Activated naive CD4-positive, alpha-beta T cell treated with anti-CD3 and anti-CD28 coated beads, Interleukin-2, amount 50 U/mL, for 24 hours (primary cell): ENCODE measurements at regions not wholly inside any gene's neighbourhood (a gene's known extent, or its start where the extent isn't known, plus 50 kb on each side); places are given as distances from the start of the nearest gene placed in this dataset.
"Not testable (repeated sequence)": the region's sequence is repeated elsewhere in the genome, so short reads cannot be mapped to it uniquely, and the experiment has no call there.

ENCODE experiments used
- H3K27ac Mint-ChIP-seq: one replicate; pipeline ENCODE4 v1.8.0; 2021; ENCODE audit warnings: mild to moderate bottlenecking, mixed read lengths
- H3K27me3 Mint-ChIP-seq: one replicate; pipeline ENCODE4 v1.8.0; 2021; ENCODE audit warnings: mixed read lengths
- H3K36me3 Mint-ChIP-seq: one replicate; pipeline ENCODE4 v1.8.0; 2021; ENCODE audit warnings: mixed read lengths
- H3K4me1 Mint-ChIP-seq: one replicate; pipeline ENCODE4 v1.8.0; 2021; ENCODE audit warnings: mixed read lengths
- H3K4me3 Mint-ChIP-seq: one replicate; pipeline ENCODE4 v1.8.0; 2021; ENCODE audit warnings: mild to moderate bottlenecking, mixed read lengths
- H3K9me3 Mint-ChIP-seq: one replicate; pipeline ENCODE4 v1.8.0; 2021; ENCODE audit warnings: mixed read lengths

DNA sequence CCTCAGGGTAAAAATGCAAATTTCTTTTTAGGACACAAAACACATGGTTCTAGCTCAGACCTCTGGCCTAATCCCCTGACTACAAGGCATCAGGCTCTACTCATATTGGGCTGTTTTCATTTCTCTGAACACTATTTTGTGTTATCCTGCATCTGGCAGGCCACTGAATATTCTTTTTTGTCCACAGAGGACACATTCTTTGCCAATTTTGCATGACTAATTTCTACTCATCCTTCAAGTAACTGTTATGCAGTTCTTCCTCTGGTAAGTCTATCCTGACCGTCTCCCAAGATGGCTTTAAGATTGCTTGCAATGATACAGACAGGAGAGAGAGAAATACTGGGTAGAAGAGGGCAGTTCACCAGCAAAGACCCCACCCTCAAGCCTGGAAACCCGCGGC lies 107.6 kb upstream of the RGPD4 start:
- H3K27ac Mint-ChIP-seq, result no peak overlapping the region
- H3K4me1 Mint-ChIP-seq, result no peaks in the 10 kb centered on the region
- no peak overlapping the region for H3K4me3 Mint-ChIP-seq
- H3K36me3 Mint-ChIP-seq, result no peaks in the 10 kb centered on the region
- H3K9me3 Mint-ChIP-seq, result no peaks in the 10 kb centered on the region
- peaks cover 1% of the 10 kb centered on the region for H3K27me3 Mint-ChIP-seq

GRCh38 chr2:107719836-107720235 lies 106.9 kb upstream of the RGPD4 start:
- H3K9me3 Mint-ChIP-seq, result peaks cover 1% of the 10 kb centered on the region
- no peak overlapping the region for H3K27ac Mint-ChIP-seq
- no peaks in the 10 kb centered on the region for H3K4me1 Mint-ChIP-seq
- H3K4me3 Mint-ChIP-seq, result no peak overlapping the region
- no peaks in the 10 kb centered on the region for H3K36me3 Mint-ChIP-seq
- peaks cover 1% of the 10 kb centered on the region for H3K27me3 Mint-ChIP-seq

GRCh38 chr2:107721178-107721577 lies 105.5 kb upstream of the RGPD4 start:
- Mint-ChIP-seq H3K27me3 (peaks cover 1% of the 10 kb centered on the region), H3K4me3 (no peak overlapping the region), H3K4me1 (no peaks in the 10 kb centered on the region), H3K27ac (no peak overlapping the region), H3K9me3 (peaks cover 5% of the 10 kb centered on the region), H3K36me3 (no peaks in the 10 kb centered on the region)

DNA sequence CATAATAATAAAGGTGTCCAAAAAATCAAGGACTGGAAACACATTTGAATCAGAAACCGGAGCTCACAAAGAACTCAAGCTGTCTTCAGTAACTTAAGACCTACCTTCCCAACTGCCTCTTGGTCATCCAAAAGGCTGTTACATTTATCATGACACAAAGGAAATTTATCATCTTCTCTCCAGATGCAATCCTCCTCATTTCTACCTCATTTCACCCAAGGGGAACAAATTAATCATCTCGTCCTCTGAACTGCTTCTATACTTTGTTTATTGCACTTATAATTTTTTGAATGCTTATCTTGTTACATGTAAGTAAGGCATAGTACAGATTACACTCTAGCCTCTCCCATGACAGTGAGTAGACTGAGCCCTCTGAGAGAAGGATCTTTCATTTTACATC lies 105.1 kb upstream of the RGPD4 start:
- Mint-ChIP-seq H3K9me3 (peaks cover 5% of the 10 kb centered on the region), H3K36me3 (no peaks in the 10 kb centered on the region), H3K4me1 (no peaks in the 10 kb centered on the region), H3K27ac (no peak overlapping the region), H3K4me3 (no peak overlapping the region), H3K27me3 (peaks cover 1% of the 10 kb centered on the region)

- not testable (repeated sequence) for H3K9me3 Mint-ChIP-seq, H3K4me3 Mint-ChIP-seq, H3K4me1 Mint-ChIP-seq, H3K36me3 Mint-ChIP-seq, H3K27ac Mint-ChIP-seq, H3K27me3 Mint-ChIP-seq
Measured at GRCh38 chr2:107725824-107726223, 100.9 kb upstream of the RGPD4 start.

DNA sequence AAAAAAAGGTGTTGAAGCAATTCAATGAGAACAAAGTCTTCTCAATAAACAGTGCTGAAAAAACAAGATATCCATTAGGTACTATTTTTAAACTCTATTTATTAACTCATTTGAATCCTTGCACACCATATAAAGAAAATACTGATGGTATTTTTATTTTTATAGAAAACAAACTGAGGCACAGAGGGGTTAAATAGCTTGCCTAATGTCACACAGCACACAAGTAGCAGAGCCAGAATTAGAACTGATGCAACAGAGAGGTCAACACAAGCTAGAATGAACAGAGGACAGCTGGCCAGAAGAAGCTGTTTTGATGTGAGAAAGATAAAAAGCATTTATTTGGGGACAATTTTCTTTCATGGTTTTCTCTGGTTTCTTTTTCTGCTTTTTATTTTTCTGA lies 99.4 kb upstream of the RGPD4 start:
- H3K27me3 Mint-ChIP-seq, result no peaks in the 10 kb centered on the region
- no peak overlapping the region for H3K4me3 Mint-ChIP-seq
- H3K4me1 Mint-ChIP-seq, result no peaks in the 10 kb centered on the region
- peaks cover 5% of the 10 kb centered on the region for H3K9me3 Mint-ChIP-seq
- H3K36me3 Mint-ChIP-seq, result no peaks in the 10 kb centered on the region
- no peak overlapping the region for H3K27ac Mint-ChIP-seq

DNA sequence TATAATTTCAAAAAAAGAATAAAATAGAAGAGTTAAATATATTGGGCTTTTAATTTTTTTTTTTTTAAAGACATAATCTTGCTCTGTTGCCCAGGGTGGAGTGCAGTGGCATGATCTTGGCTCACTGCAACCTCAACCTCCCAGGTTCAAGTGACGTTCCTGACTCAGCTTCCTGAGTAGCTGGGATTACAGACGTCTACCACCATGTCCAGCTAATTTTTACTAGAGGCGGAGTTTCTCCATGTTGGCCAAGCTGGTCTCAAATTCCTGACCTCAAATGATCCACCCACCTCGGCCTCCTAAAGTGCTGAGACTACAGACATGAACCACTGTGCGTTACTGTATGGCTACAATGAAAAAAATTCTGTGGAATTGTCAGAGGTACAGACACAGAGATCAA lies 98.1 kb upstream of the RGPD4 start:
- no peaks in the 10 kb centered on the region for H3K36me3 Mint-ChIP-seq
- no peak overlapping the region for H3K27ac Mint-ChIP-seq
- no peaks in the 10 kb centered on the region for H3K27me3 Mint-ChIP-seq

GRCh38 chr2:107729440-107729839 lies 97.3 kb upstream of the RGPD4 start:
- H3K4me3 Mint-ChIP-seq, result no peak overlapping the region
- H3K27me3 Mint-ChIP-seq, result no peaks in the 10 kb centered on the region
- H3K36me3 Mint-ChIP-seq, result no peaks in the 10 kb centered on the region
- no peaks in the 10 kb centered on the region for H3K4me1 Mint-ChIP-seq
- peaks cover 5% of the 10 kb centered on the region for H3K9me3 Mint-ChIP-seq
- H3K27ac Mint-ChIP-seq, result no peak overlapping the region

More for the DNA sequence above, 98.1 kb upstream of the RGPD4 start:
- H3K9me3 Mint-ChIP-seq, result peaks cover 5% of the 10 kb centered on the region
- no peak overlapping the region for H3K4me3 Mint-ChIP-seq
- no peaks in the 10 kb centered on the region for H3K4me1 Mint-ChIP-seq

DNA sequence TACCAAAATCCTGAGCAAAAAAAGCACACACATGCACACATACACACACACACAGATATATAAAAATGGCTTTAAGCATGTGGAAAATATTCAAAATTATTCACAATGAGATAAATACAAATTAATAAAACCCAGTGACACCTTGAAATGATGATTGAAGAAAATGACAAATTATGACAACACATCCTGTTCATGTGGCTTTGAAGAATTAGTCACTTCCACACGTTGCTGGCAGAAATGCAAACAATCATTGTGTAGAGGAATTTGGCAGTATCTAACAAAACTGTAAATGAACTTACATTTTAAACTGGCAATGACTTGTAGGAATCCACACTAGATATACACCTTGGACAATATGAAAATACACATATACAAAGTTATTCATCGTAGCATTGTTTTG lies 95.8 kb upstream of the RGPD4 start:
- no peak overlapping the region for H3K4me3 Mint-ChIP-seq
- H3K4me1 Mint-ChIP-seq, result no peaks in the 10 kb centered on the region
- H3K9me3 Mint-ChIP-seq, result no peaks in the 10 kb centered on the region
- no peak overlapping the region for H3K27ac Mint-ChIP-seq
- no peaks in the 10 kb centered on the region for H3K36me3 Mint-ChIP-seq
- H3K27me3 Mint-ChIP-seq, result peaks cover 1% of the 10 kb centered on the region

GRCh38 chr2:107731435-107731834 lies 95.3 kb upstream of the RGPD4 start:
- no peak overlapping the region for H3K27ac Mint-ChIP-seq
- no peaks in the 10 kb centered on the region for H3K36me3 Mint-ChIP-seq
- no peaks in the 10 kb centered on the region for H3K4me1 Mint-ChIP-seq
- H3K27me3 Mint-ChIP-seq, result peaks cover 2% of the 10 kb centered on the region
- H3K9me3 Mint-ChIP-seq, result no peaks in the 10 kb centered on the region
- no peak overlapping the region for H3K4me3 Mint-ChIP-seq

DNA sequence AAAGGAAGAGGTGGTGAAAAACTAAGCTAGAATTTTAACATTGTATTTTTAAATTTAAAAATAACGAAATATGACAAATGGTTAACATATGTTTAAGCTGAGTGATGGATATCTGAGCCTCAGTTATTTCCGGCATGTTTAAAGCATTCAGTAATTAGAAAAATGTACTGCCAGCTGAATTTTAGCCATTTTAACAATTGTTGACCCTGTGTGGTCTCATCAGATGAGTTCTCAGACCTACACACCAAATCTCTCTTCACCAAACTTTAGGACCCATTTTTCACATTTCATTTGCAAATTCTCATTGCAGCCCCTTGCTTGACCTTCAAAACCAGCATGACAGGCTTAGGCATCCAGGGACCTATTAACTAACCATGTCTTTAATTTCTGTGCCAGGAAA lies 91.5 kb upstream of the RGPD4 start:
- H3K27me3 Mint-ChIP-seq, result peaks cover 3% of the 10 kb centered on the region
- H3K36me3 Mint-ChIP-seq, result no peaks in the 10 kb centered on the region
- no peak overlapping the region for H3K4me3 Mint-ChIP-seq
- no peaks in the 10 kb centered on the region for H3K9me3 Mint-ChIP-seq
- H3K27ac Mint-ChIP-seq, result no peak overlapping the region
- H3K4me1 Mint-ChIP-seq, result no peaks in the 10 kb centered on the region

DNA sequence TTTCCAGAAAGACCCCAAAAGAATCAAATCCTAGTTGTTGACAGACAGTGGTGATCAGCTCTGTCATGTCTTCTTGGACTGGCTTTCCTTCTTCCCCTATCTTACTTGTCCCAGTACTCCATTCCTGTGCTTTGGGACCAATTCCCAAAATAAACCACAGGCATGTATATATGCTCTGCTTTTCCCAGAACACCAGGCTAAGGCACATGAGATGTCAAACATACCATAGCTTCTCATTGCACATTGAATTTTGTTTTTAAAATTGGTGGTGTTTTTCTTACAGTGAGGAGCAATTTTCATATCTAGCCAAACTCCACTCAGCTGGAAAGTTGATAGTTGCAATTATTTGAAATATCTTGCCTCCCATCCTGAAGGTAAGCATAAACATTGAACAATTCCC lies 88.9 kb upstream of the RGPD4 start:
- H3K4me3 Mint-ChIP-seq, result no peak overlapping the region
- H3K36me3 Mint-ChIP-seq, result no peaks in the 10 kb centered on the region
- H3K27ac Mint-ChIP-seq, result no peak overlapping the region
- no peaks in the 10 kb centered on the region for H3K4me1 Mint-ChIP-seq
- H3K27me3 Mint-ChIP-seq, result peaks cover 3% of the 10 kb centered on the region
- H3K9me3 Mint-ChIP-seq, result no peaks in the 10 kb centered on the region

- no peak overlapping the region for H3K27ac Mint-ChIP-seq
- H3K27me3 Mint-ChIP-seq, result peaks cover 3% of the 10 kb centered on the region
- no peaks in the 10 kb centered on the region for H3K36me3 Mint-ChIP-seq
- H3K4me3 Mint-ChIP-seq, result no peak overlapping the region
- no peaks in the 10 kb centered on the region for H3K4me1 Mint-ChIP-seq
- no peaks in the 10 kb centered on the region for H3K9me3 Mint-ChIP-seq
Measured at GRCh38 chr2:107738266-107738665, 88.4 kb upstream of the RGPD4 start.

GRCh38 chr2:107740300-107740699 lies 86.4 kb upstream of the RGPD4 start:
- peaks cover 3% of the 10 kb centered on the region for H3K27me3 Mint-ChIP-seq
- H3K4me1 Mint-ChIP-seq, result no peaks in the 10 kb centered on the region
- no peaks in the 10 kb centered on the region for H3K9me3 Mint-ChIP-seq
- no peak overlapping the region for H3K4me3 Mint-ChIP-seq
- H3K27ac Mint-ChIP-seq, result no peak overlapping the region
- H3K36me3 Mint-ChIP-seq, result no peaks in the 10 kb centered on the region

DNA sequence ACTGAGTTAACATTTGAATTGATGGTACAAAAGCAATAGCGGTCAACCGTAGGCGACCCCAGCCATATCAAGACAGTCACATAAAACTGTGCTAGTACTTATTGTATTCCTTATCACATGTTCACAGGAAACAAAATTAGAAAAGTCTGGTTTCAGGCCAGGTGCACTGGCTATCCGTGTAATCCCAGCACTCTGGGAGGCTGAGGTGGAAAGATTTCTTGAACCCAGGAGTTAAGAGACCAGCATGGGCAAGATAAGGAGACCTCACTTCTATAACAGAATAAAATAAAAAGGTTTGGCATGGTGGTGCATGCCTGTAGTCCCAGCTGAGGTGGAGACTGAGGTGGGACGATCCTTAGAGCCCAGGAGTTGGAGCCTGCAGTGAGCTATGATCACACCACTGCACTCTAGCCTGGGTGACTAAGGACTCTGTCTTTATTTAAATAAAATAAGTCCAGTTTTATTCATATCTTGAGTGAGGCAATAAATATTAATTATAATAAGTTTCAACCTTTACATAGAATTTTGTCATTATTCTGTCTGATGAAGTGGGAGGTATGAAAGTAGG lies 84.1 kb upstream of the RGPD4 start:
- Mint-ChIP-seq H3K27ac (no peak overlapping the region), H3K27me3 (peaks cover 1% of the 10 kb centered on the region), H3K36me3 (no peaks in the 10 kb centered on the region), H3K9me3 (no peaks in the 10 kb centered on the region), H3K4me1 (no peaks in the 10 kb centered on the region), H3K4me3 (no peak overlapping the region)

DNA sequence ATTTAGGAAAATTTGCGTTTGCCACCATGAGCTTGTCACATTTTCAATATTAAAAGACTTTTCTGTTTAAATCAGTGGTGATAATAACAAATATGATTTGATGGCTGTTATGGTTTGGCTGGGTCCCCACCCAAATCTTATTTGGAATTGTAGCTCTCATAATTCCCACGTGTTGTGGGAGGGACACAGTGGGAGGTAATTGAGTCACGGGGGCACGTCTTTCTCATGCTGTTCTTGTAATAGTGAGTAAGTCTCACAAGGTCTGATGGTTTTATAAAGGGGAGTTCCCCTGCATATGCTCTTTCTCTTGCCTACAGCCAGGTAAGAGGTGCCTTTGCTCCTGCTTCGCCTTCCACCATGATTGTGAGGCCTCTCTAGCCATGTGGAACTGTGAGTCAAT lies 83.4 kb upstream of the RGPD4 start:
- no peaks in the 10 kb centered on the region for H3K9me3 Mint-ChIP-seq
- no peaks in the 10 kb centered on the region for H3K36me3 Mint-ChIP-seq
- no peak overlapping the region for H3K27ac Mint-ChIP-seq
- no peaks in the 10 kb centered on the region for H3K4me1 Mint-ChIP-seq
- H3K4me3 Mint-ChIP-seq, result no peak overlapping the region
- H3K27me3 Mint-ChIP-seq, result peaks cover 1% of the 10 kb centered on the region

GRCh38 chr2:107745100-107745499 lies 81.6 kb upstream of the RGPD4 start:
- no peak overlapping the region for H3K27ac Mint-ChIP-seq

More at GRCh38 chr2:107745100-107745499, 81.6 kb upstream of the RGPD4 start:
- Mint-ChIP-seq H3K27me3 (peaks cover 1% of the 10 kb centered on the region), H3K4me1 (no peaks in the 10 kb centered on the region), H3K9me3 (no peaks in the 10 kb centered on the region), H3K4me3 (no peak overlapping the region), H3K36me3 (no peaks in the 10 kb centered on the region)
